Activated T-helper 9 cell treated with anti-CD3 and anti-CD28 coated beads, Interleukin-2, amount 50 U/mL, for 16 hours (primary cell): ENCODE measurements at regions not wholly inside any gene's neighbourhood (a gene's known extent, or its start where the extent isn't known, plus 50 kb on each side); places are given as distances from the start of the nearest gene placed in this dataset.
"Not testable (repeated sequence)": the region's sequence is repeated elsewhere in the genome, so short reads cannot be mapped to it uniquely, and the experiment has no call there.

ENCODE experiments used
- DNase-seq: peaks from one replicate; pipeline ENCODE4 v3.0.0-alpha.2; 2020; ENCODE audit warnings: low read depth

DNA sequence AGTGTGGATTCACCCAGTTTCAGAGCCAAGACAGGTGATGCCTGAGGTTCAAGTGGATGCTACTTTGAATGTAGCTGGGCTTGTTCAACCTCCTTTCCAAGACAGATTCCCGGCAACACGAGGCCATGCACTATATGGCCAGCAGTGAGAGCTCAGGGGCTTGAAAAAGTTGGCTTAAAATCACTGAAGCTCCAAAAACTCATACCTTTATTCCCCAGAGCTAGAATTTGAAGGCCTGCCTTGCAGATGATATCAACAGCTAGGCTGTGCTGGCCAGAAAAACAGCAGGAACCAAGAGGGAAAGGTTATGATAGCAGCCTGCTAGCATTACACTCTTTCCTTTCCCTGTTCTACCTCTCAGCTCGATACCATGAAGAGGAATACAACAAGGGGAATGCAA, 120.2 kb upstream of the DAB2 start:
- no peak for DNase-seq

DNA sequence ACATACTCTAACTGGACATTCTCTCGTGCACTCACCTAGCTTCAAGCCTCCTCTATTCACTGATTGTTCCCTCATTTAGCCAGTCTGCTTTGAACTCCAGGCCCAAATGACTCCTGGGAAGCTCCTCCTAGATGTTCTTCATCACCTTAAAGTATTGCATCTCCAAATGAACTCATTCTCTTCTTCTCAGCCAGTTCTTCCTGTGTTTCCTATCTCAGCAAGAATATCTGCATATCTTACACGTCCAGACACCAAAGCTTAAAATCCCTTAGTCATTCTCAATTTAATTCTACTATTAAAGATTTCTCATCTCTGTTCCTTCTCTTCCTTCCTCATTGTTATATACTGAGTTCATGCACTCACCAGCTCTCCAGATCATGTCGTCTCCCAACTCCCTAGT, 118.6 kb upstream of the DAB2 start:
- DNase-seq, result no peak

DNA sequence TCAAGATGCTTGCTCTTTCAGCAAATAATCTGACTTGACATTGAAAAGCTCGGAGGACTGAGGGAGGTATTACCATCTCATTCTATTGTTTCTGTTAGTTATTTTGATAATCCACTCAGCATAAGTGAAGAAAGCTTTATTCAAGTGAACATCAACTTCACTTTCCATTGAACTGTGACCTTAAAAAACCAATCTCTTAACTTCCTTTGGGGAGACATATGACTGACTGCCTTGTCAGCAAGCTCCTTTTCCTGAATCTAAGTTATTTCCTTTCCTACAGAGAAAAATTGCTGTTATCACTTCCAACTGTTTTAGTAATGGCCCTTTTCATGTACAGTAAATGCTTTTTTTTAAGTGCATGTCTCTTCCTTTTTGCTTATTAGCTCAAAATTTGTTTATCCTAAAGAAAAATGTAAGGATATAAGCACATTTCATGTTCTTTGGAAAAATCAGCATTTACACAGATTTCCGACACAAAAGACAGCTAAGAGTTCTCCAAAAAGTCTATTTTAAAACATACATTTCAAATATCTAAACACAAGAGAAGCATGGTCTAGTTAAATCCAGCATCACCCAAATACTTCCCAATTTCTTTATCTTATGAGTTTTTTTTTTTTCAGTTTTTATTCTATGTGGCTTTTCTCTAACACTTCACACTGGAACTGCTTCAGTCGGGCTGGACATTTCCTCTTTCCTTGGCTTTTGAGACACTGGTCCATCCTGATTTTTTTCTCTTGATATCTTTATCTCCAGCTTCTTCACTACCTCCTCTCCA, 117.9 kb upstream of the DAB2 start:
- no peak for DNase-seq

GRCh38 chr5:39541920-39542319, 117.1 kb upstream of the DAB2 start:
- DNase-seq, result no peak

GRCh38 chr5:39539470-39539869, 114.7 kb upstream of the DAB2 start:
- no peak for DNase-seq

DNA sequence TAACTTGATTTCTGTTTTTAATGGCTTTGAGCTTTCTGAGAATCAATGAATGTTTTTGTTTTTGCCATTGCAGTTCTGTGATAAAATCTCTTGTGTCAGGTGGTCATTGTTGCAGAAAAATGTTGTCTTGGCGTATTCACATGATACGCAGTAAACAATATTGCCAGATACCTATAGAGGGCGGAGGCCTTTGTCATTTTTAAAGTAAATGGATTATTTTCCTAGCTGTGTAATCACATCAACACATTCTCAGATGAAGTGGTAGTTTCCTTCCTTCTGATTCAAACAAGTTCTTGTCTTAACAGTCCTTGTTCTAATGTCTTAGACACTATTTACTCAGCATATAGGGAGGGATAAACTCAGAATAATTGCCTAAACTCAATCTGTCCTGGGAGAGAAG, 109.9 kb upstream of the DAB2 start:
- no peak for DNase-seq

GRCh38 chr5:39533749-39534148, 109.0 kb upstream of the DAB2 start:
- DNase-seq, result no peak

GRCh38 chr5:39532511-39532910, 107.7 kb upstream of the DAB2 start:
- DNase-seq, result no peak

- no peak for DNase-seq
Measured at GRCh38 chr5:39531306-39531705, 106.5 kb upstream of the DAB2 start.

DNA sequence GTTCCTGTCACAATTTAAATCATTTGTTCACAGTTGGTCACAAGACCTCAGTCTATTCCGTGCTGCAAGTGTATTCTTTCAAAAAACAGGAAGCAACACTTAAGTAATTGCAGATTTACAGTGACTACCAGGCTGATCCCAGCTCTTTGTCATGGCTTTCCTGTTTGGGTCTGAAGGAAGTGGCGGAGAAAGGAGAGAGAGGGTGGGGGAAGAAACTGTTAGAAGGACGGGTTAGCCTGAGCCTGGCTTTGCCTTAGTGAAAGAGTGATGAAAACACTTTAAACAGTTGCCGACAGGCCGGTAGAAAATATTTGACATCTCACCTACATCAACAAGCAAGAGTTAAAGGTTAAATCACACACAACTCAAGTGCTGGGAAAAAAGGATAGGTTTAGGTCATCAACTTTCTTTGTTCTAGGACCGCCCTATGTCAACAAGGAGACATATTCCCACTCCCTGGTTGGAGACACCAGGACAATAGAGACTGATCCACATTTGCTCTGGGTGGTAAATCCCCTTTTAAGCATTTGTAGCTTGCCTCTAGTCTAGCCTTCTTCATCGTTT, 102.2 kb upstream of the DAB2 start:
- no peak for DNase-seq

GRCh38 chr5:39525781-39526180, 101.0 kb upstream of the DAB2 start:
- not testable (repeated sequence) for DNase-seq

- DNase-seq, result no peak
Measured at GRCh38 chr5:39525271-39525670, 100.5 kb upstream of the DAB2 start.

GRCh38 chr5:39523821-39524220, 99.0 kb upstream of the DAB2 start:
- DNase-seq, result no peak

GRCh38 chr5:39521940-39522590, 97.3 kb upstream of the DAB2 start:
- no peak for DNase-seq

GRCh38 chr5:39521098-39521860, 96.5 kb upstream of the DAB2 start:
- DNase-seq, result no peak

- DNase-seq, result no peak
Measured at GRCh38 chr5:39520232-39520572, 95.4 kb upstream of the DAB2 start.

DNA sequence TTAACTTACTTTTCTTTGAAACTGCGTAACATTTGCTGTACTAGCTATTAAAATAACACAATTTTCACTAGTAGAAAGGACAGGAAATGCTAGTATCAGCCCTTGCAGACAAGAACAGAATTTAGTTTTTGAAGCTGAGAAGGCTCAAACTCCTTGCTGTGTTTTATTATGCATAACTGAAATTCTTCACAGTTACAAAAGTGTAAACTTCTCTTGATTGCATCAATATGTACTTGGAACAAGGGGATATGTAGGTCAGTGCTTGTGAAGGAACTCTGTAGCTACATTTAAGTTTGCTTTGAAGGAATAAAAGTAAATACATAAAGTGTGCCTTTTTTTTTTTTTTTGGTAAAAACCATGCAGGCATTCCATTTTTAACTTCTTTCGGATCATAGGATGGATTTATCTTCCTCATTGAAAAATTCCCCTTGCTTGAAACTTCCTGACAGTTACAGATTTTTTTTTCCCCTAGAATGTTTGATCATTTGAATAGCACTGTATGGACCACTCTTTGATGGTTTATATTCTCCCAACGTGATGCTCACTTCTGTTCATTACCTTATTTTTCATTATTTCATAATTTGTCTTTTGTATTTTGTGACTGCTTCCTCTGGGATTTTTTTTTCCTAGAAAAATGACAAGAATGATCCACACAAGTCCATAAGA, 94.9 kb upstream of the DAB2 start:
- no peak for DNase-seq

GRCh38 chr5:39519079-39519478, 94.3 kb upstream of the DAB2 start:
- no peak for DNase-seq

DNA sequence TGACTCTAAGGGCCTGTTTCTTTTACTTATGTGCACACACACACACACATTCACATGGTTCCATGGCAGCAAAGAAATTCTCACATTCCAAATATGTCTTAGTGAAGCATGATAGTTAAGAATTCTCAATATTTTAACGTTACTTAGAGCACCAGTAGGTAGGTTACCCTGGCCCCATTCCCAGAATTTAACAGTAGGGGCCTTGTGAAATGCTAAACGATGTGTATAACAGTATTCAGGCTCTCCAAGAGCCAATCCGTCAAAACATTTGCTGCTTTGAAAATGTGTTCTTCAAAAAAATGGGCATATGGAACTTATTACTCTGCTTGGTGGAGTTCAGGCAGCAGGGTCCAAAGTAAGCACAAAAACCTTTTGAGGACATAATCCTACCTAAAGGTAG, 93.7 kb upstream of the DAB2 start:
- DNase-seq, result no peak

- DNase-seq, result no peak
Measured at GRCh38 chr5:39517800-39518199, 93.0 kb upstream of the DAB2 start.

GRCh38 chr5:39515881-39516280, 91.1 kb upstream of the DAB2 start:
- no peak for DNase-seq

- no peak for DNase-seq
Measured at GRCh38 chr5:39513236-39513635, 88.5 kb upstream of the DAB2 start.
